MM.1S (cell line): ENCODE measurements at regions not wholly inside any gene's neighbourhood (a gene's known extent, or its start where the extent isn't known, plus 50 kb on each side); places are given as distances from the start of the nearest gene placed in this dataset.

ENCODE experiments used
- EZH2 ChIP-seq: fragments of 300-600 bp; sonication (generic); optimal IDR thresholded peaks from 2 replicates; pipeline ENCODE3; 2017; ENCODE audit warnings: low read depth, mild to moderate bottlenecking, antibody characterized with exemption, low read length, mixed read lengths
- EZH2phosphoT487 ChIP-seq: fragments of 300-600 bp; sonication (generic); IDR thresholded peaks from 2 replicates; pipeline ENCODE4 v1.6.1; 2018; ENCODE audit warnings: antibody characterized with exemption, low read length
- TF ChIP-seq, protein P1 (sequence below): fragments of 300-600 bp; sonication (generic); IDR thresholded peaks from 2 replicates; pipeline ENCODE4 v1.5.1; 2016; ENCODE audit warnings: antibody characterized with exemption, low read length, mixed read lengths

DNA sequence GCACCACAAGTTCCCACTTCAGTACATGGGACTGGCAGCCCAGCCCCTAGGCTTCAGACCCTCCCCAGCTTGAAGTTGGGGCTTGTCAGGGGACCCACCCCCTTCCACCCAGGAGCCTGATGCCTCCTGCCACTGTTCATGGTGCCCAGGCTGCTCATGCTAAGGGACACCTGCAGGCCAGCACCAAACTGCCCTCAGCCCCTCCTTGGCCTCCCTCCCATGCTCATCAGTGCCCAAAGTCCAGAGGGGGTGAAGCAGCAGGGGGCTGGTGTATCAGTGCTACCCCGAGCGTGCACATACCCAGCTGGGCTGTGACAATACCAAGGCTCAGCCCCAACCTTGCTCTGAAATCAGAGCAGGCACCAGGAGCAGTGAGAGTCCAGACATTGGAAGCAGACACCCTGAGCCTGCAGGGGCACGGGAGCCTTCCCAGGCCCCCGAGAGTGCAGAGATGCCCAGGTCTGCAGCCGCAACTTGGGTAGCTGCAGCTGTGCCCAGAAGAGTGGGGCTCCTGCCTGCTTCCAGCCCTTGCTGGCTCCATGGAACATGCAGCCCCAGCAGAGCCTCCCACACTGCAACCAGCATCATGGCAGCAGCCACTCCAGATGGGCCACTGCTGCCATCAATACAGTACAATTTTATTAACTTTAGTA is 79.0 kb downstream of the MTERF1 start:
- TF ChIP-seq, protein P1, sequence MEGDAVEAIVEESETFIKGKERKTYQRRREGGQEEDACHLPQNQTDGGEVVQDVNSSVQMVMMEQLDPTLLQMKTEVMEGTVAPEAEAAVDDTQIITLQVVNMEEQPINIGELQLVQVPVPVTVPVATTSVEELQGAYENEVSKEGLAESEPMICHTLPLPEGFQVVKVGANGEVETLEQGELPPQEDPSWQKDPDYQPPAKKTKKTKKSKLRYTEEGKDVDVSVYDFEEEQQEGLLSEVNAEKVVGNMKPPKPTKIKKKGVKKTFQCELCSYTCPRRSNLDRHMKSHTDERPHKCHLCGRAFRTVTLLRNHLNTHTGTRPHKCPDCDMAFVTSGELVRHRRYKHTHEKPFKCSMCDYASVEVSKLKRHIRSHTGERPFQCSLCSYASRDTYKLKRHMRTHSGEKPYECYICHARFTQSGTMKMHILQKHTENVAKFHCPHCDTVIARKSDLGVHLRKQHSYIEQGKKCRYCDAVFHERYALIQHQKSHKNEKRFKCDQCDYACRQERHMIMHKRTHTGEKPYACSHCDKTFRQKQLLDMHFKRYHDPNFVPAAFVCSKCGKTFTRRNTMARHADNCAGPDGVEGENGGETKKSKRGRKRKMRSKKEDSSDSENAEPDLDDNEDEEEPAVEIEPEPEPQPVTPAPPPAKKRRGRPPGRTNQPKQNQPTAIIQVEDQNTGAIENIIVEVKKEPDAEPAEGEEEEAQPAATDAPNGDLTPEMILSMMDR: no peak
- TF ChIP-seq EZH2 (no peak), EZH2phosphoT487 (no peak)
